OCI-LY1 (cell line): ENCODE measurements at regions not wholly inside any gene's neighbourhood (a gene's known extent, or its start where the extent isn't known, plus 50 kb on each side); places are given as distances from the start of the nearest gene placed in this dataset.

Experiments
- H2AFZ ChIP-seq: fragments of 200-600 bp; sonication (generic), shearing (Covaris generic); 2 replicates; pipeline ENCODE4 v1.6.0; 2014; ENCODE audit warnings: antibody characterized with exemption, mild to moderate bottlenecking, low read length
- H3F3A ChIP-seq: fragments of 200-600 bp; sonication (generic), shearing (Covaris generic); 2 replicates; pipeline ENCODE4 v1.6.0; 2014; ENCODE audit warnings: mild to moderate bottlenecking, antibody characterized with exemption, low read length, moderate library complexity; ENCODE audit not compliant: insufficient read depth
- H3K27ac ChIP-seq: fragments of 200-600 bp; sonication (generic); 2 replicates; pipeline ENCODE4 v1.5.1; 2014; ENCODE audit warnings: low read length, mixed run types, mild to moderate bottlenecking, low read depth; ENCODE audit not compliant: poor library complexity, severe bottlenecking
- H3K27me3 ChIP-seq: fragments of 200-600 bp; sonication (generic); 2 replicates; pipeline ENCODE4 v1.6.0; 2014; ENCODE audit warnings: antibody characterized with exemption, mild to moderate bottlenecking, low read length, moderate library complexity; ENCODE audit not compliant: insufficient read depth
- H3K36me3 ChIP-seq: fragments of 200-600 bp; sonication (generic); 2 replicates; pipeline ENCODE4 v1.6.1; 2014; ENCODE audit warnings: mild to moderate bottlenecking, antibody characterized with exemption, low read length, moderate library complexity, mixed read lengths; ENCODE audit not compliant: insufficient read depth
- H3K4me1 ChIP-seq: fragments of 200-600 bp; sonication (generic); 2 replicates; pipeline ENCODE4 v1.5.1; 2014; ENCODE audit warnings: mild to moderate bottlenecking, low read length, moderate library complexity; ENCODE audit not compliant: insufficient read depth, severe bottlenecking
- H3K4me2 ChIP-seq: fragments of 200-600 bp; sonication (generic), shearing (Covaris generic); 2 replicates; pipeline ENCODE4 v1.6.1; 2014; ENCODE audit warnings: low read length
- H3K4me3 ChIP-seq: fragments of 200-600 bp; sonication (generic); 2 replicates; pipeline ENCODE4 v1.5.1; 2014; ENCODE audit warnings: low read length, low read depth, mild to moderate bottlenecking, mixed read lengths; ENCODE audit not compliant: poor library complexity, severe bottlenecking
- H3K79me2 ChIP-seq: fragments of 200-600 bp; shearing (Covaris generic); 2 replicates; pipeline ENCODE4 v1.6.1; 2016; ENCODE audit warnings: mixed run types, low read length, mixed read lengths; ENCODE audit not compliant: insufficient read depth
- H3K9ac ChIP-seq: fragments of 200-600 bp; sonication (generic), shearing (Covaris generic); 2 replicates; pipeline ENCODE4 v1.6.1; 2014; ENCODE audit warnings: mild to moderate bottlenecking, low read length, mixed read lengths
- H3K9me2 ChIP-seq: fragments of 200-600 bp; sonication (generic), shearing (Covaris generic); 2 replicates; pipeline ENCODE4 v1.6.1; 2014; ENCODE audit warnings: low read depth, mild to moderate bottlenecking, low read length, mixed read lengths
- H3K9me3 ChIP-seq: fragments of 200-600 bp; shearing (Covaris generic); 2 replicates; pipeline ENCODE4 v1.6.1; 2014; ENCODE audit warnings: low read length, mixed read lengths
- H4K20me1 ChIP-seq: fragments of 200-600 bp; sonication (generic), shearing (Covaris generic); 2 replicates; pipeline ENCODE4 v1.6.0; 2016; ENCODE audit warnings: mild to moderate bottlenecking, low read length; ENCODE audit not compliant: insufficient read depth
- CTCF ChIP-seq: fragments of 200-600 bp; sonication (generic), shearing (Covaris generic); IDR thresholded peaks from 2 replicates; pipeline ENCODE4 v1.5.1; 2017; ENCODE audit warnings: mild to moderate bottlenecking, antibody characterized with exemption, low read length, moderate library complexity, mixed read lengths
- EZH2 ChIP-seq: fragments of 200-600 bp; sonication (generic), shearing (Covaris generic); IDR thresholded peaks from 2 replicates; pipeline ENCODE4 v1.8.0; 2017; ENCODE audit warnings: borderline replicate concordance, mixed run types, mild to moderate bottlenecking, antibody characterized with exemption, low read length, moderate library complexity, mixed read lengths

GRCh38 chr2:104158191-104158590 is 695.7 kb upstream of the POU3F3 start:
- H3F3A ChIP-seq = no peaks in the 10 kb centered on the region
- H3K4me2 ChIP-seq = no peak overlapping the region
- no peaks in the 10 kb centered on the region for H4K20me1 ChIP-seq
- H3K27me3 ChIP-seq = no peaks in the 10 kb centered on the region
- H3K9me3 ChIP-seq = no peaks in the 10 kb centered on the region
- H3K27ac ChIP-seq = no peak overlapping the region
- H2AFZ ChIP-seq = no peak overlapping the region
- no peaks in the 10 kb centered on the region for H3K36me3 ChIP-seq
- no peak overlapping the region for H3K9ac ChIP-seq
- H3K4me3 ChIP-seq = no peak overlapping the region
- TF ChIP-seq EZH2 (no peak), CTCF (no peak)
- H3K9me2 ChIP-seq = no peaks in the 10 kb centered on the region
- peaks cover 8% of the 10 kb centered on the region for H3K4me1 ChIP-seq
- H3K79me2 ChIP-seq = no peaks in the 10 kb centered on the region

GRCh38 chr2:104163611-104164130 is 690.2 kb upstream of the POU3F3 start:
- H3K9ac ChIP-seq = no peak overlapping the region
- H3K79me2 ChIP-seq = no peaks in the 10 kb centered on the region
- H4K20me1 ChIP-seq = no peaks in the 10 kb centered on the region
- H3K4me1 ChIP-seq = peaks cover 8% of the 10 kb centered on the region
- H3K9me3 ChIP-seq = no peaks in the 10 kb centered on the region
- no peak overlapping the region for H3K27ac ChIP-seq
- no peaks in the 10 kb centered on the region for H3F3A ChIP-seq
- H3K27me3 ChIP-seq = no peaks in the 10 kb centered on the region
- H3K36me3 ChIP-seq = no peaks in the 10 kb centered on the region
- H3K9me2 ChIP-seq = no peaks in the 10 kb centered on the region
- TF ChIP-seq CTCF (no peak), EZH2 (no peak)
- no peak overlapping the region for H2AFZ ChIP-seq
- no peak overlapping the region for H3K4me2 ChIP-seq
- no peak overlapping the region for H3K4me3 ChIP-seq

GRCh38 chr2:104164721-104165252 is 689.1 kb upstream of the POU3F3 start:
- Histone ChIP-seq H3K9me3 (no peaks in the 10 kb centered on the region), H3K4me1 (peaks cover 8% of the 10 kb centered on the region), H3K4me3 (no peak overlapping the region), H3K9ac (no peak overlapping the region), H2AFZ (no peak overlapping the region), H3K27ac (no peak overlapping the region), H3K79me2 (no peaks in the 10 kb centered on the region), H3K4me2 (no peak overlapping the region), H3K27me3 (no peaks in the 10 kb centered on the region), H4K20me1 (no peaks in the 10 kb centered on the region), H3K9me2 (no peaks in the 10 kb centered on the region), H3F3A (no peaks in the 10 kb centered on the region), H3K36me3 (no peaks in the 10 kb centered on the region)
- no peak for TF ChIP-seq CTCF
- TF ChIP-seq EZH2 = no peak
